Common myeloid progenitor, CD34-positive (primary cell): ENCODE measurements at regions not wholly inside any gene's neighbourhood (a gene's known extent, or its start where the extent isn't known, plus 50 kb on each side); places are given as distances from the start of the nearest gene placed in this dataset.

ENCODE experiments used
- CTCF ChIA-PET: fragments of 350-600 bp; sonication (Branson Sonifier 250); formaldehyde crosslinking; loops from one replicate; lab custom pipeline; 2021; ENCODE audit warnings: antibody characterized with exemption; lab: Charles Lee
- POLR2A ChIA-PET: fragments of 350-600 bp; sonication (Branson Sonifier 250); formaldehyde crosslinking; loops from one replicate; lab custom pipeline; 2021; ENCODE audit warnings: antibody characterized with exemption; lab: Charles Lee
- DNase-seq, 3 donors: peaks; one replicate each; pipeline versions ENCODE4 v3.0.0 to v3.0.0-alpha.2; 2013
- H3K27ac ChIP-seq, 2 experiments: 1 replicate in 1 of 2; 2 replicates in 1 of 2; pipeline ENCODE4 v1.7.0; 2013; ENCODE audit warnings: inconsistent platforms in 2 of 2, low read length in 2 of 2, mild to moderate bottlenecking in 2 of 2, low read depth in 1 of 2, moderate library complexity in 1 of 2; ENCODE audit not compliant: severe bottlenecking in 2 of 2, insufficient read depth in 1 of 2, poor library complexity in 1 of 2
- H3K27me3 ChIP-seq, 5 experiments: replicated peaks in 2 of 5; 1 replicate in 3 of 5; 2 replicates in 2 of 5; pipeline versions ENCODE4 v1.6.1 to v1.7.0; 2013; ENCODE audit warnings: low read length in 4 of 5, mild to moderate bottlenecking in 2 of 5, moderate library complexity in 2 of 5, inconsistent platforms in 1 of 5; ENCODE audit not compliant: insufficient read depth in 5 of 5, control insufficient read depth in 4 of 5
- H3K36me3 ChIP-seq, 4 experiments: 1 replicate in 2 of 4; 2 replicates in 2 of 4; pipeline versions ENCODE4 v1.6.1 to v1.7.0; 2013; ENCODE audit warnings: low read length in 3 of 4, control low read depth in 1 of 4, mild to moderate bottlenecking in 1 of 4; ENCODE audit not compliant: control insufficient read depth in 4 of 4, insufficient read depth in 4 of 4
- H3K4me1 ChIP-seq, 4 experiments: 1 replicate in 3 of 4; 2 replicates in 1 of 4; pipeline versions ENCODE4 v1.6.1 to v1.7.1; 2013; ENCODE audit warnings: low read length in 3 of 4, mild to moderate bottlenecking in 3 of 4, control low read depth in 1 of 4, inconsistent platforms in 1 of 4, moderate library complexity in 1 of 4; ENCODE audit not compliant: control insufficient read depth in 4 of 4, insufficient read depth in 4 of 4; ENCODE audit errors: control extremely low read depth in 1 of 4
- H3K4me3 ChIP-seq, 7 experiments: 1 replicate in 4 of 7; 2 replicates in 3 of 7; pipeline versions ENCODE4 v1.5.1 to v1.7.0; 2013; ENCODE audit warnings: mild to moderate bottlenecking in 7 of 7, low read length in 6 of 7, moderate library complexity in 6 of 7, inconsistent platforms in 2 of 7, low read depth in 2 of 7, control low read depth in 1 of 7; ENCODE audit not compliant: insufficient read depth in 4 of 7, control insufficient read depth in 1 of 7; ENCODE audit errors: extremely low read depth in 1 of 7
- H3K9me3 ChIP-seq, 5 experiments: 1 replicate in 4 of 5; 2 replicates in 1 of 5; pipeline versions ENCODE4 v1.6.1 to v1.7.1; 2013; ENCODE audit warnings: low read length in 4 of 5, mild to moderate bottlenecking in 2 of 5, inconsistent platforms in 1 of 5, low read depth in 1 of 5, moderate library complexity in 1 of 5; ENCODE audit not compliant: control insufficient read depth in 4 of 5, insufficient read depth in 2 of 5; ENCODE audit errors: control extremely low read depth in 1 of 5
- WGBS: methylation state at CpG from one replicate; pipeline ENCODE4 v1.1.5; 2013; ENCODE audit not compliant: insufficient coverage; 5-methylcytosine and 5-hydroxymethylcytosine counted together

DNA sequence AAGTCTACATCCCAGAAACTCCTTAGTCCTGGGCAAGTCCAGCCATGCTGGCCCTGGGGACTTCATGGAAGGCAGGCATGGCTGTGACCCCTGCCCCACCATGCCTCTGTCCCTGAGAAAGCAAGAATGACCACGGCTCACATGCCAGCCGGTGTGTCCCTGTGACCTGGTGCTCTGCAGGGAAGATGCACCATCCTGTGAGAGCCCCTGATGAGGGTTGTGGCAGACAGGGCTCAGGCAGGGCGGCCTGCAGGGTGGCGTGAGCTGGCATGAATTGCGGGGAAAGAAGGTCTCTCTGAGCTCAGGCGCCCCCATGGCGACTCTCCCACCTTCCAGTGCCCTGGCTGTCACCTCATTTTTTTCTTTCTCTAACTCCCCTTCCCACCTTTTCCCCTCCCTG lies 260.3 kb downstream of the RBFOX3 start:
- Histone ChIP-seq H3K27ac (no peak overlapping the region), H3K9me3 (peaks cover 0 to 10% (median 9%) of the 10 kb centered on the region in 5 experiments), H3K4me3 (no peak overlapping the region), H3K27me3 (peaks cover 0 to 69% (median 7%) of the 10 kb centered on the region in 5 experiments), H3K4me1 (no peaks in the 10 kb centered on the region), H3K36me3 (no peaks in the 10 kb centered on the region)
- POLR2A ChIA-PET, result no interaction called here
- CTCF ChIA-PET, result no interaction called here
- DNase-seq, result no peak
- WGBS, result 94% methylated on average over 5 of the region's 7 CpGs

DNA sequence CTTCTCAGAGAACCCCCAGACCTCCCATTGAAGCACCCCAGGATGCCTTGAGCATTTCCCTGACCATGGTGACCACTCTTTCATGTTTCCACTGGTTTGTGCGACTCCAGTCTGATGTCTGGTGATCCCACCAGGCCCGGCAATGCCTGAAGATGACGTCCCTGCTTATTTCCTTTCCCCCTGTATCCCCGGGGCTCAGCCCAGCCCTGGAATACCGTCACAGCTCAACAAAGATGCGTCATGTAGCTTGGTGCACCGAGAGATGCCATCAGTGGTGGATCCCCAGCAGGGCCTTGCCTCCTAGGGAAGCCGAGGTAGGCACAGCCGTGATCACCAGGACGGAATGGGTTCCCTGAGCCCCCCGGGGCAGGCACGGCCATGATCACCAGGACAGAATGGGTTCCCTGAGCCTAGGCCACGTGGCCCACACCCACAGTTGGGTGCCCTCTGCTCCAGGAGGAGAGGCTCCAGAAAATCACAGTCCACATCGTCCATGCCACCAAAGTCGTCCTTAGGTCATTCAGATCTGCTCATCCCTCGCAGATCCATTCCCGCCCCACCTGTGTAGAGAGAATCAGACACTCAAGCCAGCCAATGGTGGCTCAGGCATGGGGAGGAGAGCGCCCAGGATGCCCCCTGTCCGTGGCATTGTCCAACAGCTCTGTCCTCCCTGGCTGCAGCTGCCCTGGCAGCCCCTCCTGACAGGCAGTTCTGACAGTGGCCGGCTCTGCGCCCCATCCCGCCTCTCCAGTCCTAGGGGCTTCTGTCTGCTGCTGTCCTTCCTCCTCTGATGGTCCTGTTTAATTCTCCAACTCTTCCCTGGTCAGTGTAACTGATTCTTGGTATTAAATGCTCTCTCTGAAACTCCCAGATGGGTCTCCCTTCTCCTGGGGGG lies 261.1 kb downstream of the RBFOX3 start:
- Histone ChIP-seq H3K4me1 (no peaks in the 10 kb centered on the region), H3K9me3 (peaks cover 0 to 16% (median 9%) of the 10 kb centered on the region in 5 experiments), H3K4me3 (no peak overlapping the region), H3K36me3 (no peaks in the 10 kb centered on the region), H3K27me3 (peaks cover 0 to 61% (median 4%) of the 10 kb centered on the region in 5 experiments), H3K27ac (no peak overlapping the region)
- WGBS, result 88% methylated on average over 22 of the region's 22 CpGs
- DNase-seq, result no peak
- ChIA-PET POLR2A (no interaction called here), CTCF (no interaction called here)

DNA sequence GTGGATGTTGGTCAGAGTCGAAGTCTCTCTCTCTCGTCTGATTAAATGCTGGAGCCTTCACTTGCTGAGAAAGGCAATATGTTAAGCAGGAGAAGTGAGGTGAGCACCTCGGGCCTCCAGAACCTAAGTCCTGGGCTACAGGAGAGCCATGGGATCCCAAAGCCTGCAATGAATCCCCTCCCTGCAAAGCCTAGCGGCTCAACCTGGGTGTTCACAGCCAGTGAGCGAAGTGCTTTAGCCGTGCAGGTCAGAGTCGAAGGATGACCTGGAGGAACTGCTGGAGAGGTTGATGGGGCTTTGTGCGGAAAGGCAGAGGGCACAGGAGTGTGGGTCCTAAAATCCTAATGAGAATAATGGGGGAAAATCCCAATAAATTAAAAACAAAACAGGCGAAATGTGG lies 267.8 kb downstream of the ENGASE start:
- Histone ChIP-seq H3K36me3 (no peaks in the 10 kb centered on the region), H3K27ac (no peak overlapping the region), H3K9me3 (peaks cover 0 to 8% (median 3%) of the 10 kb centered on the region in 5 experiments), H3K4me1 (no peaks in the 10 kb centered on the region), H3K4me3 (no peak overlapping the region), H3K27me3 (peaks cover 0 to 58% (median 5%) of the 10 kb centered on the region in 5 experiments)
- no peak for DNase-seq
- 72% methylated on average over 5 of the region's 9 CpGs for WGBS
- CTCF ChIA-PET, result no interaction called here
- POLR2A ChIA-PET, result no interaction called here

DNA sequence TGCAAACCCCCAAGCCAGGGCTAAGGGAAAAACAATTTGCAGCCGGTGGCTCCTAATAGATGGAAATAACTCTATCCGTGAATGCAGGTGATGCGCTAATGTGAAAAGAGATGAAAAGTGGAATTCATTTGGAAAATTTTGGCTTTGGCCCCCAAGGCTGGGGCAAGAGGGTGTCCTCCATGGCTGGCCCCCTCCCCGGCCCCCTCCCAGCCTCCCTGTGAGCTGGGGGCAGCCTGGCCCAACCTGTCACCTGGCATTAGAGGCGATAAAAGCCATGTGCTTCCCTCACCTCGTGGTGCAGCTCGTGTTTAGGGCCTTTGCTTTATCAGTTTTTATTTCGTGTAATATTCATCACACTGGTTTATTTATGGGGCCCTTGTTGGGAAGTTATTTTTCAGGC lies 267.2 kb downstream of the ENGASE start:
- H3K27me3 ChIP-seq, result peaks cover 0 to 56% (median 5%) of the 10 kb centered on the region in 5 experiments
- H3K36me3 ChIP-seq, result no peaks in the 10 kb centered on the region
- no peaks in the 10 kb centered on the region for H3K4me1 ChIP-seq
- no peak for DNase-seq
- ChIA-PET CTCF (no interaction called here), POLR2A (no interaction called here)
- H3K4me3 ChIP-seq, result no peak overlapping the region
- 86% methylated on average over 4 of the region's 8 CpGs for WGBS
- no peak overlapping the region for H3K27ac ChIP-seq
- peaks cover 0 to 8% (median 3%) of the 10 kb centered on the region in 5 experiments for H3K9me3 ChIP-seq

DNA sequence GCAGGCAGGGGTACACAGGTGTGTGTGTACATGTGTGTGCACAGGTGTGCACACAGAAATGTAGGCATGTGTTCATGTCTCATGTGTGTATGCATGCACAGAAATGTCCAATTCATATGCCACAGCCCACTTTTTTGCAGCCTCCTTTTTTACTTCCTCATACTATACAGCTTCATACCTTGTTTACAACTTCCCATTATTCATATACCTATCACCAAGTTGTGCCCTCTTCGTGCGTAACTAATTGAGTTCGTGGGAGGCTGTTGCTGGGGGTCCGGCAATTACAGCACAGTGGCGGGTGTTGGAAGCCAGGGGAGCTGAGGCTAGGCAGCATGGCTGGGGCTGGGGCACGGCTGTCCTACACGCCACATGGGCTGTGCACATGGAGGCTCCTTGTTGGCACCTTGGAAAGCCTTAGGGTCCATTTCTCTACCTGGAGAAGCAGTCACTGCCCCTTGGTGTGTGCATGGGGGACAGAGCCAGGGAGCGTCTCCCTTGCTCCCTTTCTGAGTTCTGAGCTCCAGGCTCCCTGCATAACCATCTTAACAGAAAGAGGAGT lies 266.7 kb downstream of the ENGASE start:
- CTCF ChIA-PET, result no interaction called here
- Histone ChIP-seq H3K36me3 (no peaks in the 10 kb centered on the region), H3K4me1 (no peaks in the 10 kb centered on the region), H3K9me3 (peaks cover 0 to 8% (median 3%) of the 10 kb centered on the region in 5 experiments), H3K4me3 (no peak overlapping the region), H3K27ac (no peak overlapping the region), H3K27me3 (peaks cover 0 to 56% (median 5%) of the 10 kb centered on the region in 5 experiments)
- 79% methylated on average over 8 of the region's 8 CpGs for WGBS
- DNase-seq, result no peak
- POLR2A ChIA-PET, result no interaction called here

DNA sequence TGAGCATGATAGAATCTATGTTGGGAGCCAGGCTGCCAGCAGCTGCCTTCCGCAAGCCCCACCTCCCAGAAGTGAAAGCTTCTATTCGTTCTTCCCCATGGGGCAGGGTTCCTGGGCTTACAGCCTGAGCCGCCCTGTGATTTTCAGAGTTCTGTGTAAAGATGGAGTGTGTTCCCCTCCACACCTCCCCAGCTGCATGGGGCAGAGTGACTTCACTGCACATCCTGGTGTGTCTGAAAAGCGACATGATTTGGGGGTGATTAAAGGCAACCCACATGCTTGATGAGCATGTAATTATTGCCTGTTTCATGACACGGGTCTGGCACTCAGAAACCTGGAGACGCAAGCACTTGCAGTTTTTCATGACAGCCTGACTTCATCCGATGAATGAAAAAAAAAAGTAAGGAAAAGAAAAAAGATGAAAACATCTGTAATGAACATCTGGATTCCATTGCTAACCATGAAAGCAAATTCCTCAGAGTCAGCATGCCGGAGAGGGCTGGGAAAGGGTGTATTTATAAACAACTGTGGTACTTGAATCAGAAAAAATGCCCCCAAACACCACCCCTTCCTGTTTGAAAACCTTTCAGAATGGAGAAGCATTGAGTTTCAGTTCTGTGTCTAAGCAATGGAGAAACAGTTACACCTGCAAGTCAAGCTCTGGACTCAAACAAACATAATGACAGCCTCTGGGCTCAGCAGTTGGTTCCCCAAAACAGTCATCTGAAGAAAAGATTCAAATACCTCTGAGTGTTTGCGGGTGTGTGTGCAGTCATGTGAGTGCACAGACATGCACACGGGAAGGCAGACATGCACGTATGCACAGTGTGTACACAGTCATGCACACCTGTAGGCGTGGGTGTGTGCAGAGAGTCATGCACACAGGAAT lies 266.0 kb downstream of the ENGASE start:
- WGBS, result 86% methylated on average over 7 of the region's 12 CpGs
- Histone ChIP-seq H3K4me3 (no peak overlapping the region), H3K27ac (no peak overlapping the region), H3K9me3 (peaks cover 0 to 8% (median 0%) of the 10 kb centered on the region in 5 experiments), H3K36me3 (no peaks in the 10 kb centered on the region), H3K4me1 (no peaks in the 10 kb centered on the region), H3K27me3 (peaks cover 0 to 58% (median 5%) of the 10 kb centered on the region in 5 experiments)
- peak; percentile 2 to 20 (median 7) for DNase-seq
- ChIA-PET POLR2A (no interaction called here), CTCF (no interaction called here)
